ENCODE measurements at regions not wholly inside any gene's neighbourhood (a gene's known extent, or its start where the extent isn't known, plus 50 kb on each side); places are given as distances from the start of the nearest gene placed in this dataset.

DNA sequence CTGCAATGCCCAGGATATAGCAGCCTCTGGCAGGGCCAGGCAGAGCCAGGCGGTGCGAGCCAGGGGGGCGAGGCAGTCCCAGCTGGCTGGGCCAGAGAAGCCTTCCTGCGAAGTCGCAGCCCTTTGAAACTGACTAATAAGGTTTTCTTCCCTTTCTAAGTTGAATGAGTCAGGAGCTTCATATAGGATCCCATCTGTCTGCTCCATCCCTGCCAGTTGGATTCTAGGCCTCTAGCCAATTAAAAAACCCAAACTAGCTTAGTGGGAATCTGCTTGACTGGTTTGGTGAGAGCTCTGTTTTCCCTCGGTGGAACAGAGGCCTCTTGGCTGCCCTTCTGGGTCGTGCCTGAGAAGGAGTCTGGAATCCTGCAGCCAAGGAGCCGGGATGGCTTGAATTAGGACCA, 70.1 kb upstream of the RAPGEF1 start:
- DNase-seq (ENCODE audit: low spot score) (no peak), FAIRE-seq (no peak)

GRCh38 chr9:131808291-131808690, 68.4 kb upstream of the RAPGEF1 start:
- FAIRE-seq = no peak

DNA sequence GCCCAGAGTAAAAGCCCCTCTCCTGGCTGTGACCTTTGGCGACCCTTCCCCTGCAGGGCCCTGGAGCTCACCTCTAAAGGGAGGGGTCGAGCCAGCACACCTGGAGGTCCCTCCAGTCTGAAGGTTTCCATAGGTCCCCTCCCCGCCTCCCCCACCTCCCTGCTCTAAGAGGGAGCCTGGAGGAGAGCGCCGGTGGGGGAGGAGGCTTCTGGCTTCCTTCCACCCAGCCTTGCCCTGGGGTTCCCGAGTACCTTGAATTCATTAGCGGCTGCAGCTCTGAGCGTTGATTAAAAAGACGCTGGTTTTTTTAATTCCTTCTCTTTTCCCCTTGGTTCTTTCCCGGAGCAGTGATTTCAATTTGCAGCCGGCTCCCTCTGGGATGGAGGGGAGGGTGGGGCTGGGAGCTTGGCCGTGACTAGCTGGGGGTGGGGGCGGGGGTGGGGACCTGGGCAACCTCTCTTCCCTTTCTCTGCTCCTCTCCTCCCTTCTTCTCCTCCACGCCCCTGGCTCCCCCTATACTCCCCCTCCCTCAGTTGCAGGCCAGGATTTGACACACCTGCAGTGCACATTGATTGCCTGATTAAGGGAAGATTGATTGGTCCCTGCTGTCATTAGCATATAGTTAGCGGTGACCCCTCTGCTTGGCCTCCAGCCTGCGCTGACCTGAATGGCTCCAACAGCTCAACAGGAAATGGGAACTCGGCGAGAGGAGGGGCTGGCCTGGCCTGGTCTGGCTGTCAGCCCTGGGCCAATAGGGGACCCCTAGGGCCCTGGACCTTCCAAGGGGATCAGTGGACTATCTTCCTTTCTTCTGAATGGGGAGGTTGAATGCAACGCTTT, 67.5 kb upstream of the RAPGEF1 start:
- DNase-seq (ENCODE audit: low spot score) (no peak), FAIRE-seq (no peak)

More at GRCh38 chr9:131808291-131808690, 68.4 kb upstream of the RAPGEF1 start:
- no peak for DNase-seq (ENCODE audit: low spot score)

DNA sequence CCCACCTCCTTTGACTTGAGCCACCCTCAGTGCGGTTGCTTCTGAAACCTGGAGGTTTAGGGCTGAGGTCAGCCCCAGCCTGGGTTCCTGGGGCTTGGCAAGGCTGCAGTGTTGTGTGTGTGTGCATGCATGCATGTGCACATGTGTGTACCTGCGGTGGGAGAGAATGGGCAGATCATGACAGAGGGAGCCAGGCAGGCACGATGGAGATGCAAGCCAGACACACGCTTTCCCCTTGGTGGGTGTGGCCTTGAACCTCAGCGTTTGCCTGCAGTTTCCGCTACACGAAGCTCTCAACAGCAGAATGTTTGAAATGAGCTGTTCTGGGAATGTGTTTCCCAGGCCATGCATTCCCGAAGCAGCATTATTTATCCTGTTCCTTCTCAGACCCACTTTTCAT, 65.9 kb upstream of the RAPGEF1 start:
- FAIRE-seq = no peak
- no peak for DNase-seq (ENCODE audit: low spot score)

GRCh38 chr9:131804826-131805225, 65.0 kb upstream of the RAPGEF1 start:
- DNase-seq (ENCODE audit: low spot score) = no peak
- no peak for FAIRE-seq

DNA sequence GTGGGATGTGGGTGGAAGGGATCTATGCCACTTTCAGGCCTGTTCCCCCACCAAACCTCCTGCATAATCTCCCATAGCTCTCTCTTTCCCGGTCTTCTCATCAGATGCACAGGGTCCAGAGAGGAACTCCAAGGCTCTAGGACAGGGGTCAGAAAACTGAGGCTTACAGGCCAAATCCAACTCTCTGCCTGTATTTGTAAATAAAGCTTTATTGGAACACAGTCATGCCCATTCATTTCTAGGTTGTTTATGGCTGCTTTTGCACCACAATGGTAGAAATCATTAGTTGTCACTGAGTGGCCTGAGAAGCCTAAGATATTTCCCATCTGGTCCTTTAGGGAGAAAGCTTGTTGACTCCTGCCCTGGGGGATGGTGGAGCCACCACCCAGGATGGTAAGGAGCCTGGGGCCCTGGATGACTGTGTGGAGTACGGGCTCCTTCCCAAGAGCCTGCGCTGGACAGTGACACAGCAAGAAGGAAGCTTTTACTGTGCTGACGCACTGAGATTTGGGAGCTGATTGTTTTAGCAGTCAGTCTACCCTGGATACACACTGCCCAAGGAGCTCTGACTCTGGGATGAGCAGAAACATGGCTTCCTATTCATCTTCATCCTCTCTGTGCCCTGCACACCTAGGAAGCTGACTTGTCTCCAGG, 64.0 kb upstream of the RAPGEF1 start:
- FAIRE-seq (no peak), DNase-seq (ENCODE audit: low spot score) (no peak)

GRCh38 chr9:131801810-131802209, 61.9 kb upstream of the RAPGEF1 start:
- FAIRE-seq (no peak), DNase-seq (ENCODE audit: low spot score) (no peak)

GRCh38 chr9:131800843-131801242, 61.0 kb upstream of the RAPGEF1 start:
- DNase-seq (ENCODE audit: low spot score) = no peak
- no peak for FAIRE-seq

GRCh38 chr9:131800366-131800765, 60.5 kb upstream of the RAPGEF1 start:
- DNase-seq (ENCODE audit: low spot score) = no peak
- FAIRE-seq = no peak

DNA sequence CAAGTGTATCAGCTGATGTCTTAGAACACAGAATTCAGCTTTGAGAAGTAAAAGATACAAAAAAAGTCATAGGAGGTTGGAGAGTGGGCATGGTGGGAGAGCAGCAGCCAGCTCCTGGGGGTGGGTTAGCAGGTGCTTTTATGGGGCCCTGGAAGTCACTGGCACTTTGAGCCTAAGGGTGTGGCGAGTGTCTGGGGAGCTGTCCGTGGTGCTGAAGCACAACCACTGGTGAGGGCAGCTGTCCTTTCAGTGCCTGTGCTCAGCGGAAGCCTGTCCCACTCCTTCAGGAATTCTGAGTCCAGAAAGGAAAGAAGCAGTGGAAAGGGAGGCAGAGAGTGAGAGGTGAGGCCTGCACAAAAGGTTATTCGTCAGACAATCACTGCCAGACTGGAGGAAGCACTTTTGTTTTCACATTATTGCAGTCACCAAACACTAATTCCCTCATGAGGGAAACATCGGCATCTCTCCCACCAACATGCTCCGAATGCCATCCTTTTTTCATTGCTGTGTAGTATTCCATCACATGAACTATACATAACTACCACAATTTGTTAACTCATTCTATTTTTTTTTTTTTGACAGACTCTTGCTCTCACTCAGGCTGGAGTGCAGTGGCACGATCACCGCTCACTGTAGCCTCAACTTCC, 59.4 kb upstream of the RAPGEF1 start:
- DNase-seq (ENCODE audit: low spot score) = peak; percentile 10
- no peak for FAIRE-seq

- DNase-seq (ENCODE audit: low spot score) = no peak
- no peak for FAIRE-seq
Observed at GRCh38 chr9:131798246-131798645, 58.4 kb upstream of the RAPGEF1 start.

DNA sequence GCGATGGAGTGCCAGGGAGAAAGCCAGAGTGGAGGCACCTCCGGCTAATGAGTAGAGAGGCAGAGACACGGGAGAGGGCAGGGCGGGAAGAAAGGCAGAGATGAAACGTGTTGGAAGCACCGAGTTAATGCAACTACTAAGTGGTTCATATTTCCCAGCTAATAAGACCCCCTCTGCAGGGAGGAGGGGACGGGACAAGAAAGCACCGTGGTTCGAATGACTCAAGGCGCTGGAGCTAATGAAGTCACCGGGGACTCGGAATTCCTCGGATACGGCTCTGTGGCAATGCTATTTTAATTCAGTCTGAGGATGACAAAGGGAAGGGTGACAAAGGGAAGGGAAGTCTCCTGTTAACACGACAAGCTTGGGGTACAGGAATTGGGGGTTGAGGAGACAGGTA, 54.5 kb upstream of the RAPGEF1 start:
- FAIRE-seq = no peak

GRCh38 chr9:131791542-131792254, 51.8 kb upstream of the RAPGEF1 start:
- FAIRE-seq = no peak

More for the DNA sequence above, 54.5 kb upstream of the RAPGEF1 start:
- no peak for DNase-seq (ENCODE audit: low spot score)

More at GRCh38 chr9:131791542-131792254, 51.8 kb upstream of the RAPGEF1 start:
- no peak for DNase-seq (ENCODE audit: low spot score)

All from RCC 7860 (cell line).